ENCODE measurements at regions not wholly inside any gene's neighbourhood (a gene's known extent, or its start where the extent isn't known, plus 50 kb on each side); places are given as distances from the start of the nearest gene placed in this dataset.

GRCh38 chr2:2600366-2600765 is 269.3 kb upstream of the MYT1L start:
- no peaks in the 10 kb centered on the region for H3K9me2 ChIP-seq
- no peaks in the 10 kb centered on the region for H3K4me1 ChIP-seq (ENCODE audit: control insufficient read depth in 1 of 2, insufficient read depth in 2 of 2, low read depth in 1 of 2, low read length in 1 of 2)
- H3K36me3 ChIP-seq (replicated peaks in 1 of 2; ENCODE audit: control insufficient read depth in 1 of 2, insufficient read depth in 2 of 2, low read length in 1 of 2), result no peaks in the 10 kb centered on the region
- H3K9me3 ChIP-seq, result peaks cover 3% of the 10 kb centered on the region; the same call in 1 of the 2 replicates
- ChIA-PET CTCF (interaction anchor here (0.7 kb wide), 1 partner anchor 14 kb away, joined by 3 read pairs; no protein-coding TSS in a partner anchor), POLR2A (interaction anchor here (0.7 to 1.3 kb wide), 2 partner anchors 267 to 501 kb away, joined by 3 to 5 read pairs; no protein-coding TSS in a partner anchor)
- no peak overlapping the region for H2AFZ ChIP-seq (ENCODE audit: low read depth)
- no peak overlapping the region for H3K27ac ChIP-seq (ENCODE audit: low read depth in 2 of 2, low read length in 1 of 2)
- H3K4me2 ChIP-seq, result no peak overlapping the region
- no peaks in the 10 kb centered on the region for H3K79me2 ChIP-seq (ENCODE audit: insufficient read depth)
- no peak overlapping the region for H3K9ac ChIP-seq
- H3K27me3 ChIP-seq (ENCODE audit: insufficient read depth), result no peaks in the 10 kb centered on the region
- no peaks in the 10 kb centered on the region for H4K20me1 ChIP-seq (ENCODE audit: insufficient read depth)
- no peak for DNase-seq
- no peaks in the 10 kb centered on the region for H3F3A ChIP-seq (replicated peaks; ENCODE audit: insufficient read depth)
- TF ChIP-seq POLR2AphosphoS5 (IDR thresholded peaks at IDR 0.05; ENCODE audit: low read depth, low read length) (no peak), SIN3A (IDR thresholded peaks at IDR 0.05; ENCODE audit: borderline replicate concordance, low read depth, low read length) (no peak)
- no peak overlapping the region for H3K4me3 ChIP-seq (ENCODE audit: low read depth in 2 of 2, low read length in 1 of 2)
- 33% methylated on average over 8 of the region's 8 CpGs for WGBS (ENCODE audit: low lambda C conversion rate)

- DNase-seq, result no peak
- TF ChIP-seq EZH2phosphoT487 (IDR thresholded peaks at IDR 0.05; ENCODE audit: borderline replicate concordance, low read depth) (no peak), TEAD4 (IDR thresholded peaks at IDR 0.05; ENCODE audit: borderline replicate concordance, insufficient read depth) (no peak), JUND (IDR thresholded peaks at IDR 0.05) (no peak), GATA2 (CRISPR knock-in tag; IDR thresholded peaks at IDR 0.05) (no peak), SIN3A (IDR thresholded peaks at IDR 0.05; ENCODE audit: borderline replicate concordance, low read depth, low read length) (no peak), YY1 (IDR thresholded peaks at IDR 0.05; ENCODE audit: low read depth) (no peak), RAD21 (IDR thresholded peaks at IDR 0.05; ENCODE audit: low read length) (no peak), CTCF (IDR thresholded peaks at IDR 0.05) (no peak), EP300 (IDR thresholded peaks at IDR 0.05; ENCODE audit: borderline replicate concordance in 1 of 2, low read depth in 1 of 2, low read length in 1 of 2) (no peak), TAF1 (IDR thresholded peaks at IDR 0.05; ENCODE audit: borderline replicate concordance, low read depth, low read length) (no peak), MXI1 (IDR thresholded peaks at IDR 0.05; ENCODE audit: low read depth, low read length) (no peak)
Observed at GRCh38 chr2:2599441-2599840, 268.4 kb upstream of the MYT1L start.

More at GRCh38 chr2:2599441-2599840, 268.4 kb upstream of the MYT1L start:
- 29% methylated on average over 8 of the region's 8 CpGs for WGBS (ENCODE audit: low lambda C conversion rate)
- Histone ChIP-seq H3K9me2 (no peaks in the 10 kb centered on the region), H3K9me3 (peaks cover 8% of the 10 kb centered on the region; the same call in 1 of the 2 replicates), H2AFZ (ENCODE audit: low read depth) (no peak overlapping the region), H3K4me1 (ENCODE audit: control insufficient read depth in 1 of 2, insufficient read depth in 2 of 2, low read depth in 1 of 2, low read length in 1 of 2) (no peaks in the 10 kb centered on the region), H3K27ac (ENCODE audit: low read depth in 2 of 2, low read length in 1 of 2) (no peak overlapping the region), H3K36me3 (replicated peaks in 1 of 2; ENCODE audit: control insufficient read depth in 1 of 2, insufficient read depth in 2 of 2, low read length in 1 of 2) (no peaks in the 10 kb centered on the region), H3K9ac (no peak overlapping the region), H3F3A (replicated peaks; ENCODE audit: insufficient read depth) (no peaks in the 10 kb centered on the region), H3K27me3 (ENCODE audit: insufficient read depth) (no peaks in the 10 kb centered on the region), H3K4me3 (ENCODE audit: low read depth in 2 of 2, low read length in 1 of 2) (no peak overlapping the region), H3K79me2 (ENCODE audit: insufficient read depth) (no peaks in the 10 kb centered on the region), H4K20me1 (ENCODE audit: insufficient read depth) (no peaks in the 10 kb centered on the region), H3K4me2 (no peak overlapping the region)
- CTCF ChIA-PET, result interaction anchor here (0.9 kb wide), 1 partner anchor 267 kb away, joined by 3 read pairs; no protein-coding TSS in a partner anchor
- POLR2A ChIA-PET, result interaction anchor here (0.6 kb wide), 1 partner anchor 161 kb away, joined by 3 read pairs; no protein-coding TSS in a partner anchor
